HG02571 (cell line): ENCODE measurements at regions not wholly inside any gene's neighbourhood (a gene's known extent, or its start where the extent isn't known, plus 50 kb on each side); places are given as distances from the start of the nearest gene placed in this dataset.

Experiments
- ATAC-seq: cut with Tn5 transposase; IDR thresholded peaks from one replicate; pipeline ENCODE4 v1.9.1; 2021; ENCODE audit warnings: mild to moderate bottlenecking, moderate library complexity; ENCODE audit not compliant: unreplicated experiment

GRCh38 chr4:45647823-45648222 lies 476.0 kb downstream of the GABRG1 start:
- ATAC-seq: no peak

DNA sequence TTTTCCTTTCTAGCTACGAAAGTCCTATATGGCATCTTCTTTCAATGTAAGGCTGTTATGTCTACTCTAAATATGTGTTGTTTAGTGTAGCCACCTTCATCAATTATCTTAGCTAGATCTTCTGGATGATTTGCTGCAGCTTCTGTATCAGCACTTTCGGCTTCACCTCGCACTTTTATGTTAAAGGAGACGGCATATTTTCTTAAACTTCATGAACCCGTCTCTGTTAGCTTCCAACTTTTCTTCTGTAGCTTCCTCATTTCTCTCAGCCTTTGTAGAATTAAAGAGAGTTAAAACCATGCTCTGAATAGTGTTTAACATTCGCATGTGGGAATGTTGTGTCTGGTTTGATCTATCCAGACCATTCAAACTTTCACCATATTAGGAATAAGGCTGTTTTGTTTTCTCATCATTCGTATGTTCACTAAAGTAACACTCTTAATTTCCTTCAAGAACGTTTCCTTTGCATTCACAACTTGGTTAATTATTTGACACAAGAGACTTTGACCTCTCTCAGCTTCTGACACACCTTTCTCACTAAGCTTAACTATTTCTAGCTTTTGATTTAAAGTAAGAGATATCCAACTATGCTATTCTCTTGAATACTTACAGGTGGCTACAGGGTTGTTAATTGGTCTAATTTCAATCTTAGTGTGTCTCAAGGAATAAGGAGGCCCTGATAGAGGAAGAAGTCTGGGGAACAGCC lies 476.8 kb downstream of the GABRG1 start:
- ATAC-seq: no peak

DNA sequence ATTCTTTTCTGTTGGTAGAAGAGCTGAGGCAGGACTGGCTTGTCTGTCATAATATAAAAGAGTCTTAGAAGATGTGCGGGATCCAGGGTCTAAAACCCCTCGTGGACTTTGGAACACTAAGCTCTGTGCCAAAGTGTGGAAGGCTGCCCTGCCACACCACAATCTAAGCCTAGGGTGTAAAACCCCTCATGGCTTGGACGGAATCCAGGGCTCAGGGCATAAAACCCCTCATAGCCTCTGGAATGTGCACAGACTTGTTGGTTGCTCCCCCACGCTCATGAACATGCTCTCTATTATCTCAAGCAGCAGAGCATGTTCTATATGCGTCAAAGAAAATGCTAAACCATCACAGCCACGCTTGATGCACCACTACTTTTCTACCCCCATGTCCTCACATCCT lies 483.6 kb downstream of the GABRG1 start:
- no peak for ATAC-seq

DNA sequence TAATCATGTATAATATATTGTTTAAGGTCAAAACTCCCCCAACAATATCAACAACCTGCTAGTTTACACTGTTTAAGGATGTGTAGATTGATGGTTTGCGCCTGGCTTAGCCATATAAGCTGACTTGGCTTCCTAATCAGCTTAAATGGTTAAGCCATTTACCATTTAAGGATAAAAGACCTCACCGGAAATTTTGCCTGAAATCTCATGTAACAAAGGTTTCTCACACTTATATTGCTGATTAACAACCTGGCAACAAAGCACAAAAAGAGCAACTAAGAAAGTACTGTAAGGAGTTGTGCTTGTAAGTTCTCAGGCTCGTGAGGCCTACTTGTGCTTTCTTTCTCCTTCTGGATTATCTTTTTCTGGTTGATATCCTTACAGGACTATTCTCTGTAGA lies 485.2 kb downstream of the GABRG1 start:
- no peak for ATAC-seq

GRCh38 chr4:45636175-45636574 lies 487.7 kb downstream of the GABRG1 start:
- no peak for ATAC-seq

DNA sequence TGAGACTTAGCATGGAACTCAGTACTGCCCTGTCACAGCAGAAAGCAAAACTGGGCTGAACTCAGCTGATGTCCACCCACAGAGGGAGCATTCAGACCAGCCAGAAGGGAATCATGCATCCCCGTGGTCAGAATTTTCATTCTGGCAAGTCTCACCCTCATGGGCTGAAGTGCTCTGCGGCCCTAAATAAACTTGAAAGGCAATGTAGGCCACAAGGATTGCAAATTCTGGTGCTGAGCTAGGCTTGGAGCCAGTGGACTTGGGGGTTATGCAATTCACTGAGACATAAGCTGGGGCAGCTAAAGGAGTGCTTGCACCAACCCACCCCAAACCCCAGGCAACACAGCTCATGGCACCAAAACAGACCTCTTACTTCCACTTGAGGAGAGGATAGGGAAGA lies 494.1 kb downstream of the GABRG1 start:
- ATAC-seq: no peak

DNA sequence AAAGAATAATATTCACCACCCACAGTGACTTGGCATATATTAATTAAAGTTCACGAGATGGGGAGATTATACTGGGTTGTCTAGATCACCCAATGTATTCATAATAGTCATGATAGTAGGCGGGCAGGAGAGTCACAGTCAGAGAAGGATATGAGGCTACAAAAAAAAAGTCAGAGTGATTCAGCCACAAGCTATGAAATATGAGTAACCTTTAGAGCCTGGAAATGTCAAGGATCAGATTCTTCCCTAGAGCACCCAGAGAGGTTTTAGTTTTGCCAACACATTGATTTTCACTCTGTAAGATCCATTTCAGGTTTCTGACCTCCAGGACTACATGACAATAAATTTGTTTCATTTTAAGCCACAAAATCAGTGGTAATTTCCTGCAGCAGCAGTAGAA lies 501.9 kb downstream of the GABRG1 start:
- ATAC-seq: no peak

DNA sequence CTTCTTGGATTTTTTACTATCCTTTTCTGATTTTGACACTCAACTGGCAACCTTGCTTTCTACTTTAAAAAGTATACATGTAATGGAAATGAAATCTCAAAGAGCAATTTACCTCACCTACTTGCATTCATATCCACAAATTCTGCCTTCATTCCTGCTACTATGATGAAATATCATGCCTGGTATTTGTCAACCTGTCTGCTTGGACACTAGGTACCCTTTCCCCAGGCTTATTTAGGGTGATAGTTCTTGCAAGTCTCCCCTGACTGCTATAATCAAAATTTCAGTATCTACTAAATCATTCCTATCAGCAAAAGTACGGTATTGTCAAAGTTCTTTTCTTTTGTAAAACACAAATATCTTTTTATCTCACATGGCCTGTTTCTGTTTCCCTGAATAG lies 503.0 kb downstream of the GABRG1 start:
- no peak for ATAC-seq

GRCh38 chr4:45596379-45597101 lies 527.3 kb downstream of the GABRG1 start:
- no peak for ATAC-seq

- no peak for ATAC-seq
Measured at GRCh38 chr4:45580334-45580733, 543.5 kb downstream of the GABRG1 start.

DNA sequence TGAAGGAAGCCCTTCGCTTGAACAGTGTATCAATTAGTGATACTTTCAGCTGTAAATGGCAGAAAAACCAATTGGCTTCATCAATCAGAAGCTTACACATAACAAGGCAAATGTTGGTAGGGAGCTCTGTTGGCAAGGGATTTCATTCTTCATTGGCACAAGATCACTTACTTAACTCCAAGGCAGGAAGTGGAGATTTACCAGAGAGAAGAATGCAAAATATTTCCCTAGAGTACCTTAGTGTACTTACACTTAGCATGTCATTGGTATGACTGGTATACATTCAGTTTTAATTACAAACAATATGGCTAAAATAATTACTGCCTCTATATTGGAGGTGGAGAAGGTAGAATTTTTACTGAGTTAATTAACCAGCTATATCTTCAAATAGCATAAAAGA lies 545.0 kb downstream of the GABRG1 start:
- ATAC-seq: no peak

- no peak for ATAC-seq
Measured at GRCh38 chr4:45576275-45576674, 547.6 kb downstream of the GABRG1 start.

DNA sequence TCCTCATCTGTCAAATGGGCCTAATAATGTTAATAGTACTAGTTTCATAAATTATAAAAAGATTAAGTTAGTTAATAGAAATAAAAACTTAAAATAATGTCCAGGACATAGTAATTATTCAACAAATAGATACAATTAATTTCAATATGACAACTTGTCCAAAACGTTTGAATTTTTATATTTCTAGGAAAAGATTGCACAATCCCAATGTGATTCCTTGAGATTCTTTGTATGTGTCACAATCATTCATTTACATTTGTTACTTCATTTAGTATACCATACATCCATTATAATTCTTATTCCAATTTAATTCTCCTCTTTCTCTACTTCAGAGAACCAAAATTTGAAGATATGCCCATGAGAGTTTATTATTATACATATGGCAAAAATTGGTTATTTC lies 554.2 kb downstream of the GABRG1 start:
- no peak for ATAC-seq

DNA sequence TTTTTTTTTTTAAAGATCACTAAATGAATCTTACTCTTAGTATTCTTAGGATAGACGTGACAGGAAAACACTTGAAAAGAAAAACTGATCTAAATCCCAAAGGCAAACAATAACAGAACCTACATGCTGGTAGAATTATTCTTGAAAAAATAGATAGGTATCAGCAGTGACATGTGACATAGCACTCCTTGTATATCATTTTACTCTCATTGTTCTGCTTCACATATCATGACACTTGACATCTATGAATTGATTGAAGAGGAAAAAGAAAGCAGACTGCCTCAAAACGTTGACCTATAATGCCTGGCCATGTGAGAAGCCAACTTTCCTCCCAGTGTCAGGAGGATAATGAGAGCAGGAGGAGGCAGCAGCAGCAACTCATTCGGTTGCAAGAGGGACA lies 555.2 kb downstream of the GABRG1 start:
- no peak for ATAC-seq

DNA sequence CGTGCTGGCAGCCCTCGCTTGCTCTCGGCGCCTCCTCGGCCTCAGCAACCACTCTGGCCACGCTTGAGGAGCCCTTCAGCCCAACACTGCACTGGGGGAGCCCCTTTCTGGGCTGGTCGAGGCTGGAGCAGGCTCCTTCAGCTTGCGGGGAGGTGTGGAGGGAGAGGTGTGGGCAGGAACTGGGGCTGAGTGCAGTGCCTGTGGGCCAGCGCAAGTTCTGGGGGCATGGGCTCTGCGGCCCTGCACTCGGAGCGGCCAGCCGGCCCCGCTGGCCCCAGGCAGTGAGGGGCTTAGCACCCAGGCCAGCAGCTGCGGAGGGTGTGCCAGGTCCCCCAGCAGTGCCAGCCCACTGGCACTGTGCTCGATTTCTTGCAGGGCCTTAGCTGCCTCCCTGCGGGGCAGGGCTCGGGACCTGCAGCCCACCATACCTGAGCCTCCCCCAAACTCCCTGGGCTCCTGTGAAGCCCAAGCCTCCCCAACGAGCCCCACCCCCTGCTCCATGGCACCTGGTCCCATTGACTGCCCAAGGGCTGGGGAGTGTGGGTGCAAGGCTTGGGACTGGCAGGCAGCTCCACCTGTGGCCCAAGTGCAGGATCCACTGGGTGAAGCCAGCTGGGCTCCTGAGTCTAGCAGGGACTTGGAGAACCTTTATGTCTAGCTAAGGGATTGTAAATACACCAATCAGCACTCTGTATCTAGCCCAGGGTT lies 556.8 kb downstream of the GABRG1 start:
- ATAC-seq: no peak

GRCh38 chr4:45554423-45554822 lies 569.4 kb downstream of the GABRG1 start:
- ATAC-seq: no peak

DNA sequence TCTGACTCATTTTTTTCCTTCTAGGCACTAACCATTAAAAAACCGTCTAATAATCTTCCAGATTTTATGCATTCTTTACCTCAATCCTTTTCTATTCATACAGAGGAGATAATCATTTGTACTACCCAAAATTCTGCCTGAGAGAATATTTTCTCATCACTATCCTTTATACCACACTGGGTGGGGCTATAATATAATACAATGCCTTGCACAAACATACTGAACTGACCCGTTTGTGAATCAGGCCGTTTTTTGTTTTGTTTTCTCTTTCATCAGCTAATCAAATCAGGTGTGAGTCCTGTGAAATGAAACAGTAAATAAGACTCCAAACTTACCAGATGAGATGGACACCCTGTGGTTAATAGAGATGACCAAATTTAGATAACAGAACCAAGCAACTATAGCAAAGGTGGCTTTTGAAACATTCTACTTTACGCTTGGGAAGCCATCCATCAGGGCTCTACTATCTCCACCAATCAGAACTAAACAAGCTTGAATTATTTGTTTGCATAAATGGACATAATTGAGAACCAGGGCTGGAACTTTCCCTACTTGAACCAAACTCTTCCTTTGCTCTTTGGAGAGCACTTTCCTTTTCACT lies 573.0 kb downstream of the GABRG1 start:
- ATAC-seq: no peak

- ATAC-seq: no peak
Measured at GRCh38 chr4:45539142-45539814, 584.6 kb downstream of the GABRG1 start.

- no peak for ATAC-seq
Measured at GRCh38 chr4:45530498-45530897, 593.4 kb downstream of the GABRG1 start.

DNA sequence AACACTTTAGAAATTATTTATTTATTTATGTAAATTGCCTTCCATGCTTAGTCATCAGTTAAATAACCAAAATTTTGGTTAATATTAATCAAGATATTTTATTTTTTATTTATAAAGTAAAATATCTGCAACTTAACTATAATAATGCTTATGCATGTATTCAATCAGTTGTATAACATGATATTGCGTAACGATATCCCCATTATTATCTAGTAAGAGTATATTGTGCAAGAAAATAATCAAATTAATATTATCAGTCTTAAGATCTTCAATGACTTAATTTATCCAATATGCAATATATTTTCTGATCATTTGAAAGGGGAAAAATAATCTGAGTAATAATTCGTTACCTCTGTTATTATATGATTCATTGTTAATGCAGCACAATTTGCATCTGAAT lies 596.7 kb downstream of the GABRG1 start:
- ATAC-seq: no peak

- no peak for ATAC-seq
Measured at GRCh38 chr4:45518832-45519231, 605.0 kb downstream of the GABRG1 start.
